Adipocyte (in vitro differentiated cells): ENCODE measurements at regions not wholly inside any gene's neighbourhood (a gene's known extent, or its start where the extent isn't known, plus 50 kb on each side); places are given as distances from the start of the nearest gene placed in this dataset.

ENCODE experiments used
- DNase-seq: peaks from one replicate; pipeline ENCODE4 v3.0.0-alpha.2; 2015; ENCODE audit warnings: low read depth
- H3K27me3 ChIP-seq: replicated peaks from 2 replicates; pipeline ENCODE4 v1.7.0; 2013; ENCODE audit warnings: mild to moderate bottlenecking, low read length, moderate library complexity; ENCODE audit not compliant: control insufficient read depth, insufficient read depth
- H3K36me3 ChIP-seq: 2 replicates; pipeline ENCODE4 v1.7.0; 2013; ENCODE audit warnings: low read length, mild to moderate bottlenecking, moderate library complexity; ENCODE audit not compliant: control insufficient read depth, insufficient read depth, severe bottlenecking
- H3K4me1 ChIP-seq: 2 replicates; pipeline ENCODE4 v1.7.0; 2013; ENCODE audit warnings: mild to moderate bottlenecking, low read length, moderate library complexity; ENCODE audit not compliant: control insufficient read depth, insufficient read depth
- H3K4me3 ChIP-seq: 2 replicates; pipeline ENCODE4 v1.7.0; 2013; ENCODE audit warnings: mild to moderate bottlenecking, low read length, moderate library complexity
- H3K9ac ChIP-seq: 2 replicates; pipeline ENCODE4 v1.7.0; 2013; ENCODE audit warnings: mild to moderate bottlenecking, low read length, moderate library complexity
- H3K9me3 ChIP-seq: 2 replicates; pipeline ENCODE4 v1.7.0; 2013; ENCODE audit warnings: mild to moderate bottlenecking, low read length, moderate library complexity; ENCODE audit not compliant: control insufficient read depth

DNA sequence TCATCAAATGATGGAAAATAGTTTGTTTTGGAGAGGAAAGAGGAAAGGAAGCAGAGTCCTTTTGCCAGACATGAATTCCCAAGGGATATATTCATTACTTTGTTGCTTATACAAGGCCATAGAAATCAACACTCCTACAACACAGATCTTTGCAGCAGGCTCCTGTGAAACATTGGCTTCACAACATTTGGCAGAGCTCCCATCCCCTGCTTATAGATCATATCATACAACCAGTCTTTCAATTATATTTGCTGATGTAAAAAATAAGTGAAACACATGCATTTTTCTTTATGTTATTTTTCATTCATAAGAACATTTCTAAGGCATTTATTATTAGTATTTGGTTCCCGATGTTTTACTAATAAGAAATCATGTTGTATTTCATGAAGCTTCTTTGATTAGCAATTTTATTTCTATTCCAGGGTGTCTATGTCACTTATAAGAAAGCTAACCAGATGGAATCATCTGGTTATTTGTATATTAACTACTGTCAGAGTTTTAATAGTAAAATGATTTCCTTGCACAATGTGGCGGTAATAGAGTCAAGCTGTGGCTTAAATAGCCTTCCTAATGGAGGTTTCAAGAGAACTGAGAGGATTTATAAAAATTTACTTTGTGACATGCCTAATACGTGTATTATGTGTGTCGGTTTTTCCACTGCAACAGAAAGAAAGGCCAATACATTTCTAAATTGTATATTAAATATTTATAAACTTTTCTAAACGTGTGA is 470.3 kb upstream of the NCAM2 start:
- H3K27me3 ChIP-seq = no peaks in the 10 kb centered on the region
- H3K4me3 ChIP-seq = no peak overlapping the region
- no peaks in the 10 kb centered on the region for H3K36me3 ChIP-seq
- H3K9ac ChIP-seq = no peak overlapping the region
- no peaks in the 10 kb centered on the region for H3K9me3 ChIP-seq
- DNase-seq = no peak
- H3K4me1 ChIP-seq = no peaks in the 10 kb centered on the region

- Histone ChIP-seq H3K9ac (no peak overlapping the region), H3K36me3 (no peaks in the 10 kb centered on the region), H3K9me3 (no peaks in the 10 kb centered on the region), H3K4me1 (no peaks in the 10 kb centered on the region), H3K27me3 (no peaks in the 10 kb centered on the region), H3K4me3 (no peak overlapping the region)
- no peak for DNase-seq
These were observed 461.1 kb upstream of the NCAM2 start for GRCh38 chr21:20537130-20537529.

GRCh38 chr21:20538039-20538658 is 460.1 kb upstream of the NCAM2 start:
- Histone ChIP-seq H3K9me3 (no peaks in the 10 kb centered on the region), H3K4me1 (no peaks in the 10 kb centered on the region), H3K4me3 (no peak overlapping the region), H3K36me3 (no peaks in the 10 kb centered on the region), H3K27me3 (no peaks in the 10 kb centered on the region), H3K9ac (no peak overlapping the region)
- DNase-seq = no peak

GRCh38 chr21:20545454-20545853 is 452.8 kb upstream of the NCAM2 start:
- Histone ChIP-seq H3K9ac (no peak overlapping the region), H3K36me3 (no peaks in the 10 kb centered on the region)
- no peak for DNase-seq

DNA sequence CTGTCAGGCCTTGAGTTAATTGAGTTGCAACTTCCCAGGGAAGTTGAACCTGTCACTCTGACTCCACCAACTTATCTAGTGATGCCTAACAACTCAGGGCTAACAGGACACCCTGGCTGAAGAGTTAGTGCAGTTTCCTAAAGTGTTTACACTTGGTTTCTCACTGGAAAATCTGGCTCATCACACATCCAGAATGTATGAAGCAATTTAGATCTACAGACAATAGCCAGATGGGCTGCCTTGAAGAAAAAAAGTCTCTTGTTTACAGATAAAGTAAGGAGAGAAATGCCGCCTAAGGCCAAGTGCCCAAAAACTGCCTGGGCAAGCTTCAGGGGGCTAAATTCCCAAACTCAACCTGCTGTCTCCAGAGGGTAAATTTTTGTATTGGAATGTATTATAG is 446.3 kb upstream of the NCAM2 start:
- Histone ChIP-seq H3K27me3 (no peaks in the 10 kb centered on the region), H3K36me3 (no peaks in the 10 kb centered on the region), H3K9ac (no peak overlapping the region), H3K9me3 (no peaks in the 10 kb centered on the region), H3K4me3 (no peak overlapping the region), H3K4me1 (no peaks in the 10 kb centered on the region)
- no peak for DNase-seq

More at GRCh38 chr21:20545454-20545853, 452.8 kb upstream of the NCAM2 start:
- Histone ChIP-seq H3K9me3 (no peaks in the 10 kb centered on the region), H3K27me3 (no peaks in the 10 kb centered on the region), H3K4me3 (no peak overlapping the region), H3K4me1 (no peaks in the 10 kb centered on the region)

GRCh38 chr21:20554785-20555184 is 443.4 kb upstream of the NCAM2 start:
- H3K9me3 ChIP-seq = no peaks in the 10 kb centered on the region
- H3K27me3 ChIP-seq = no peaks in the 10 kb centered on the region
- no peak overlapping the region for H3K9ac ChIP-seq
- no peaks in the 10 kb centered on the region for H3K36me3 ChIP-seq
- no peaks in the 10 kb centered on the region for H3K4me1 ChIP-seq
- H3K4me3 ChIP-seq = no peak overlapping the region
- no peak for DNase-seq

DNA sequence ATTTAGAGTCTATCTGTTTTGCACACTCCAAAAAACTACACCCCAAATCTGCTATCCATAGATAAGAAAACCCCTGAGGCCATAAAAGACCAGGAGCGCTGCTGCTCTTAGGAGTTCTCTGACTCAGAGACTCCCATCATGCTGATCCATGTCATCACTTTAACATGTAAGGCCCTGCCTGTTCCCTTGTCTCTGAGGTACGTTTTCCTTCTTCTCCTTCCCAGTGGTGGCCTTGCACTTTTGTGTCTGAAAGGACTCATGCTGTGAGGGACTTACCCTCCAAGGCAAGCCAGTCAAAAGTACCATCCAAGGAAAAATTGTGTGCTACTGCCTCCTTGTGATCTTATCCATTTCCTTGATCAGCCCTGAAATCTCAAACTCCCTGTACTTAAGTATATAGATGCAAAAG is 427.4 kb upstream of the NCAM2 start:
- H3K4me3 ChIP-seq = no peak overlapping the region
- H3K4me1 ChIP-seq = no peaks in the 10 kb centered on the region
- no peak for DNase-seq
- no peaks in the 10 kb centered on the region for H3K27me3 ChIP-seq
- no peaks in the 10 kb centered on the region for H3K9me3 ChIP-seq
- no peak overlapping the region for H3K9ac ChIP-seq
- H3K36me3 ChIP-seq = no peaks in the 10 kb centered on the region

DNA sequence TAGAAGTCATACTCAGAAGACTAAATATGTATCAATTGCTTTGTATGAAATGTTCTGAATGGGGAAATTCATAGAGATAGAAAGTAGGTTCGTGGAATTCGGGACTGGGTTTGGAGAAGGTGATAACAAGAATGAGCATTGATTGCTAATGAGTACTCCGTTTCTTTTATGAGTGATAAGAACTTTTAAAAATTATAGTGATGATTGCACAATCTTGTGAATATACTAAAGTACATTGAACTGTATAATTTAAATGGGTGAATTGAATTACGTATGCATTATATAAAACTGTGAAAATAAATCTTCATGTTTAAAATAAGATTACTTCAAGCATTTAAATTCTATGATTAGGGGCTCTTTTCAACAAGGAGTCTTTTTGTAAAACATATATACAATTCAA is 425.6 kb upstream of the NCAM2 start:
- Histone ChIP-seq H3K36me3 (no peaks in the 10 kb centered on the region), H3K27me3 (no peaks in the 10 kb centered on the region), H3K9me3 (no peaks in the 10 kb centered on the region), H3K9ac (no peak overlapping the region), H3K4me1 (no peaks in the 10 kb centered on the region), H3K4me3 (no peak overlapping the region)
- no peak for DNase-seq

GRCh38 chr21:20581361-20581760 is 416.8 kb upstream of the NCAM2 start:
- H3K4me3 ChIP-seq = no peak overlapping the region
- no peaks in the 10 kb centered on the region for H3K9me3 ChIP-seq
- H3K27me3 ChIP-seq = no peaks in the 10 kb centered on the region
- H3K4me1 ChIP-seq = no peaks in the 10 kb centered on the region
- DNase-seq = no peak
- H3K36me3 ChIP-seq = no peaks in the 10 kb centered on the region
- no peak overlapping the region for H3K9ac ChIP-seq

- Histone ChIP-seq H3K4me3 (no peak overlapping the region), H3K27me3 (no peaks in the 10 kb centered on the region), H3K4me1 (no peaks in the 10 kb centered on the region), H3K36me3 (no peaks in the 10 kb centered on the region), H3K9me3 (no peaks in the 10 kb centered on the region), H3K9ac (no peak overlapping the region)
- DNase-seq = no peak
These were observed 406.9 kb upstream of the NCAM2 start for GRCh38 chr21:20591284-20591683.

DNA sequence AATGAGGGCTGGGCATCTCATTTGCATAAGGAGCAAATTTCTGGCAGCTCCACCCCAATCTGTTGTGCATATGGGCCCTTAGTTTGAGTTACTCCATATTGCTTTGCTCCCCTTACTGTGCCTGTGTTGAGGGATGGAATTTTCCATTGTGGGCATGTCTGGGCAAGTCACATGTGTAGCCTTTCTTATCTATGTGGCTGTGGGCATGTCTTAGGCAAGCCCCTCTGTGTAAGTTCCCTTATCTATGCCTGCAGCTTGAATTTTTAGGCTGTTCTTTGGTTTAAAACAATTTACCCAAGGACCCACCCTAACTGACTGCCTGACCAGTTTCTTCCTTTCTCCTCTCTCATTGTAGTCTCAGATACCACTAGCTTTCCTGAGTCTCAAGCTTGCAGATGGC is 405.7 kb upstream of the NCAM2 start:
- H3K4me1 ChIP-seq = no peaks in the 10 kb centered on the region
- no peak overlapping the region for H3K4me3 ChIP-seq
- H3K9me3 ChIP-seq = no peaks in the 10 kb centered on the region
- no peak for DNase-seq
- no peaks in the 10 kb centered on the region for H3K27me3 ChIP-seq
- H3K9ac ChIP-seq = no peak overlapping the region
- no peaks in the 10 kb centered on the region for H3K36me3 ChIP-seq

DNA sequence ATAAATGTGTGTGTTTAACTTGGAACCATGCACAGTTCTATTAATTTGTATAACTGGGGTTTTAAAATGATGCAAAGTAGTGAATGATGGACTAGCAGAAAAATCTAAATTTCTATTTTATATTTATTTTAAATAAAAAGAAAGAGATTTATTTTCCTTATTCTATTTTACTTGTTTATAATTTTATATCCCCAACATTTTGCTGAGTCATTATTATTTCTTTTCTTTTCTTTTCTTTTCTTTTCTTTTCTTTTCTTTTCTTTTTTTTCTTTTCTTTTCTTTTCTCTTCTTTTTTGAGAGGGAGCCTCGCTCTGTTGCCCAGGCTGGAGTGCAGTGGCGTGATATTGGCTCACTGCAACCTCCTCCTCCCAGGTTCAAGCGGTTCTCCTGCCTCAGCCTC is 395.0 kb upstream of the NCAM2 start:
- Histone ChIP-seq H3K36me3 (no peaks in the 10 kb centered on the region), H3K4me3 (no peak overlapping the region), H3K27me3 (no peaks in the 10 kb centered on the region), H3K9me3 (peaks cover 4% of the 10 kb centered on the region), H3K4me1 (no peaks in the 10 kb centered on the region), H3K9ac (no peak overlapping the region)
- no peak for DNase-seq
